ELF-1 (cell line): ENCODE measurements at regions not wholly inside any gene's neighbourhood (a gene's known extent, or its start where the extent isn't known, plus 50 kb on each side); places are given as distances from the start of the nearest gene placed in this dataset.
A peak's percentile ranks its signal among the peaks of the same experiment; 100 is the strongest.

Experiments
- DNase-seq: peaks from one replicate; pipeline ENCODE4 v3.0.0-alpha.2; 2016; ENCODE audit warnings: low read depth, low spot score

GRCh38 chr1:238123201-238123600 lies 232.5 kb upstream of the ZP4 start:
- DNase-seq: no peak

- no peak for DNase-seq
Observed at GRCh38 chr1:238119861-238120260, 229.1 kb upstream of the ZP4 start.

- DNase-seq: no peak
Observed at GRCh38 chr1:238119060-238119459, 228.3 kb upstream of the ZP4 start.

- DNase-seq: no peak
Observed at GRCh38 chr1:238115852-238116251, 225.1 kb upstream of the ZP4 start.

GRCh38 chr1:238112952-238113621 lies 222.4 kb upstream of the ZP4 start:
- no peak for DNase-seq

- no peak for DNase-seq
Observed at GRCh38 chr1:238111516-238111915, 220.8 kb upstream of the ZP4 start.

- DNase-seq: no peak
Observed at GRCh38 chr1:238111081-238111480, 220.4 kb upstream of the ZP4 start.

GRCh38 chr1:238108417-238108816 lies 217.7 kb upstream of the ZP4 start:
- DNase-seq: no peak

GRCh38 chr1:238107322-238107721 lies 216.6 kb upstream of the ZP4 start:
- DNase-seq: no peak

GRCh38 chr1:238104752-238105151 lies 214.0 kb upstream of the ZP4 start:
- no peak for DNase-seq

GRCh38 chr1:238101923-238102322 lies 211.2 kb upstream of the ZP4 start:
- DNase-seq: no peak

GRCh38 chr1:238099871-238100270 lies 209.1 kb upstream of the ZP4 start:
- no peak for DNase-seq

GRCh38 chr1:238089615-238090014 lies 198.9 kb upstream of the ZP4 start:
- no peak for DNase-seq

- DNase-seq: peak; percentile 11
Observed at GRCh38 chr1:238088560-238089290, 198.0 kb upstream of the ZP4 start.

- no peak for DNase-seq
Observed at GRCh38 chr1:238073991-238074390, 183.3 kb upstream of the ZP4 start.

- no peak for DNase-seq
Observed at GRCh38 chr1:238071061-238071460, 180.3 kb upstream of the ZP4 start.

GRCh38 chr1:238063454-238063853 lies 172.7 kb upstream of the ZP4 start:
- no peak for DNase-seq

- DNase-seq: no peak
Observed at GRCh38 chr1:238061967-238062613, 171.4 kb upstream of the ZP4 start.

GRCh38 chr1:238060061-238060460 lies 169.3 kb upstream of the ZP4 start:
- no peak for DNase-seq

- DNase-seq: peak; percentile 23
Observed at GRCh38 chr1:238052496-238053266, 162.0 kb upstream of the ZP4 start.

- DNase-seq: peak; percentile 51
Observed at GRCh38 chr1:238029126-238029525, 138.4 kb upstream of the ZP4 start.

GRCh38 chr1:238027366-238027765 lies 136.6 kb upstream of the ZP4 start:
- DNase-seq: no peak
